HG03064 (cell line): ENCODE measurements at regions not wholly inside any gene's neighbourhood (a gene's known extent, or its start where the extent isn't known, plus 50 kb on each side); places are given as distances from the start of the nearest gene placed in this dataset.
"Not testable (repeated sequence)": the region's sequence is repeated elsewhere in the genome, so short reads cannot be mapped to it uniquely, and the experiment has no call there.

ENCODE experiments used
- ATAC-seq: cut with Tn5 transposase; IDR thresholded peaks from one replicate; pipeline ENCODE4 v1.9.1; 2021; ENCODE audit warnings: low read depth; ENCODE audit not compliant: unreplicated experiment

DNA sequence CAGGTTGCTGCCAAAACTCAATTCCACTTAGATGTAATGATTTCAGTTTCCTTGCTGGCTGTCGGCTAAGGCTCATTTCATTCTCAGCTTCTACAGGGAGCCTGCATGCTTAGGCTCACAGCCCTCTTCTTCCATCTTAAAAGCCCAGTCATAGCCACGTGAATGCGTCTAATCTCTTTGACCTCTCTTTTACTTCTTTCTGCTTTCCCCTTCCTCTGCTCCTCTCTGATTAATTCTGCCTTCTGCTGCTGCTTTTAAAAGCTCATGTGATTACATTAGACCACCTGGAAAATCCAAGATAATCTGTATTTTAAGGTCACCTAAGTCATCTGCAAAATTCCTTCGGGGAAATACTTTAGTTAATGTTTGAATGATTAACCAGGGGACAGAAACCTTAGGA, 812.8 kb upstream of the BRINP3 start:
- no peak for ATAC-seq

DNA sequence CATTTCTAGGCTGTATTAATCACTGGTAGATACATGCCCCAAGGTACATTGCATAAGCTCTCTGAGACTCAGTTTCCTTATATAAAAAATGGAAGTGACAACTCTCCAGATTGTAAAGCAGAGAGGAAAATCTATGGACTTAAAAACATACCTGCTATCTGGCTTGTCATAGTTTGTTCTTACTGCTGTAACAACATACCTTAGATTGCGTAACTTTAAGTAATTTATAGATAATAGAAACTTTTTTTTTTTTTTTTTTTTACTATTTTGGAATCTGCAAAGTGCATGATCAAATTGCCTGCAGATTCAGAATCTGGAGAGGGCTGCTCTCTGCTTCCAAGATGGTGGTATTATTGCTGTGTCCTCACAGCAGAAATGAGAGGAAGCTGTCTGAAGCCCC, 827.7 kb upstream of the BRINP3 start:
- ATAC-seq: no peak

DNA sequence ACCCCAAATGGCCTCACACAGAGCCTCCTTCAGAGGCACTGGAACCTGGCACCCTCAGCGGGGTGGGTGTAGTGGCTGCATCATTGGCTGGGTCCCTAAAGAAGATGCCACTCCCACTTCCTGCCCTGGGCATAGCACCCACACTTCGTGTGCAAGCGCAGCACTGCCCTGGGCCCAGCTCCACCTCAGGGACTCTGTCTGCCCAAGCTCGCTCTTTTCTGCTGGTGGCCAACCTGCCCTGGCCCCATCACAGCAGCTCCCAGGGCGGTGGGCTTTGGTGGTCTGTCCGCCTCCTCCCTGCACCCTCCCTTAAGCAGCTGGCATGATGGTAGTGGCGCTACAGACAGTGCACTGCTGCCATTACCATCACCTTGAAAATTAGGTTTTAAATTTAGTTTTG, 829.3 kb upstream of the BRINP3 start:
- ATAC-seq: no peak

DNA sequence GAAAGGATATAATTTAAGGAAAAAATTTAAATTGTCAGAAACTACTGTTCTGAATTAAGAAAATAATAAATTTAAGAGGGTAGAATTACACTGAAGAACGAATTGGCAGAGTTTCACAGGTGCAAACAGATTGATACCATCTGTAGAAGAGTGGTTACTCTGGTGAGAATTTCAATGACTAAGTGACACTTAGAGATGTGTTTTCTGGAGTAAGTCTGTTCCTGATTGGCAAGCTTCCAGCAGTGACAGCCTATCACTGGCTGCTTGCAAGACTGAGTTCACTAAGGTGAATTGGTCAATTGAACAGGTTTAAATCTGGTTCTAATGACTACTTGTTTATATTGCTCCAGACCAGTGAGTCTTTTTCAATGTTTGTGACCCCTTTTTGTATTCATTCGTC, 838.2 kb upstream of the RGS18 start:
- no peak for ATAC-seq

DNA sequence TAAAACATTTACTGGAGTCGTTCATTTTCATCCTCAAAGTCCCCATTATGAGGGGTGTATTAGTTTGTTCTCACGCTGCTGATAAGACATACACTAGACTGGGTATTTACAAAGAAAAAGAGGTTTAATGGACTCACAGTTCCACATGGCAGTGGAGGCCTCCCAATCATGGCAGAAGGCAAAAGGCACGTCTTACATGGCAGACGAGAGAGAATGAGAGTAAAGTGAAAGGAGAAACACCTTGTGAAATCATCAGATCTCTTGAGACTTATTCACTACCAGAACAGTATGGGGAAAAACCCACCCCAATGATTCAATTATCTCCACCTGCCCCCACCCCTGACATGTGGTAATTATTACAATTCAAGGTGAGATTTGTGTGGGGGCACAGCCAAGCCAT, 830.4 kb upstream of the RGS18 start:
- no peak for ATAC-seq

DNA sequence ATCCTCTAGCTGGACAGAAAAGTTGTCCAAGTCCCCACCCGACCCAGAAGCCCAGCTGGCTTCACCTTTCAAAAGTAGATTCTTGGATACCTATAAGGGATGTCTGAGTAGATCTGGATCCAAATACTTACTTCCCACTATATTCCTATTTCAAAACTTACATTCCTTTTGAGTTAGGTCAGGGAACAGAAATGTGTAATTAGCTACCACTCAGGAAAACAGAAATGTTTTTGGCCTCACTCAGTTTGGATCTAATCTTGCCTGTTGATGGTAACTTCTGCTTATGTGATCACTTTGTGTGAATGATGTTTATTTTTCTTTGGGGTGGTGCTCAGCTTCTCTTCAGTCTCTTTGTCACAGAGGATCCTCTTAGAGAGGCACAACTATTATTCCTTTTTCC, 814.4 kb upstream of the RGS18 start:
- ATAC-seq: no peak

DNA sequence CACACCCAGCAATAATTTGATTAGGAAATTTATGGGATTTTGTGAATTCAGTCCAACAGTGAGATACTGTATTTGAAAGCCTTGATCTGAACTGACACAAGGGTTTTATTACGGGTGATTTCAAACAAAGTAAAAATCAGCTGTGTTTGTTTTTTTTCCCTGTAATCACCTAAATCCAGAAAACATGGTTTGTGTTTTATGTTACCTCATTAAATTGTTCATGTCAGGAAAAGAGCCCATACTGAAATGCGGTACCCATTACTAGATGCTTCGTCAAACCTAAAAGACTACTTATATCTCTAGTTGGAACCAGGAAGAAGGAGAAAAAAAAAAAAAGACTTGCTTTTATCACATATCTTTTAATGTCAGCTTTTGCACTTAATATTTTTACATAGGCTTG, 811.9 kb upstream of the RGS18 start:
- no peak for ATAC-seq

DNA sequence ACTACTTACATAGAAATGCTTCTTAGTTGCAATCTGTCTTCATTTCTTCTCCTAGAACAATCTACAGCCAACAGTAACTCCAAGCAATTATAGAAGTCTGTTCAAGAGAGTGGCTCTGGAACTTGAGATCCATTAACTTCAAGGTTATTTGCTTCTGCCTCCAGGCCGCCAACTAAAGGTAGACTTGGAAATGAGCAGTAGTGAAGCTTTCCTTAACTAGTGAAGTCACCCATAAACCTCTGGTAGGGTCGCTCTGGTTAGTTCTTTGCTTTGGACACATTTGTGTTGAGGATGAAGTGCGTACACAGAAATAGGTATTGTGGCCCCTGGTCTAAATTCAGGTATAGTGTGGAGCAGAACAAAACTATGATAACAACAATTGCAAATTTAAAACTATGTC, 809.9 kb upstream of the RGS18 start:
- no peak for ATAC-seq

DNA sequence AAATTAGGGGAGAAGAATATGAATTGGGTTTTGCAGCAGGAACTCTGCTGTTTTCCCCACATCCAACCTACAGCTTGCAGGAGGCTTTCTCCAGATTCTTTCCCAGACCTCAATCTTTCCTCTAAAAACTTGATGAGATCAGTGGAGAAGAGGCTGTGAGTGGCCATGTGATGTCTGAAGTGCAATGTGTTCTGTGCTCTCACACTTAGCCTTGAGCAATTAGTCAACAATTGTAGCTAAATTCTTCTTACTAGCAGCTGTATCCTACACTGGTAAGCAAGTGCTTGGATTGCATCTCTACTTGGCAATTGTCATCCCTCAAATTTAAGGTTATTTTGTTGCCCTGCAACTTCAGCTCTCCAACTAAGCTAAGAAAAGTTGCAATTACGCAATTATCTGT, 807.3 kb upstream of the RGS18 start:
- no peak for ATAC-seq

DNA sequence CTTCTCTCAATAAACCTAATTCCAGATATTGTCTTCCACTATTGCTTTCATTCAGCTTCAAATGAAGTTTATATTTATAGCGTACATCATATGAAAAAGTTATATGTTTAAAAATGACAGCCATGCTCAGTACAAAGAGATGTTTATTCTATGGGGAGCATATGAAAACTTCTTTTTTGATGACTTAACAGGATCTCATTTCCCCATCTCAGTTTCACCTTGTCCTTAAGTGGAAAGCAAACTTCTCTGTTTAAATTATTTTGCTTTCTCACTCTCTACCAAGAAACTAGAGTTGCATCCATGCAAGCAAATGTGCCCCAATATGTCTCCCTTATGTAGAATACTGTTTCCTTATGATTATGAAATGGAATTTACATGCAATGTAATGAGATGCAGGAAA, 799.5 kb upstream of the RGS18 start:
- no peak for ATAC-seq

DNA sequence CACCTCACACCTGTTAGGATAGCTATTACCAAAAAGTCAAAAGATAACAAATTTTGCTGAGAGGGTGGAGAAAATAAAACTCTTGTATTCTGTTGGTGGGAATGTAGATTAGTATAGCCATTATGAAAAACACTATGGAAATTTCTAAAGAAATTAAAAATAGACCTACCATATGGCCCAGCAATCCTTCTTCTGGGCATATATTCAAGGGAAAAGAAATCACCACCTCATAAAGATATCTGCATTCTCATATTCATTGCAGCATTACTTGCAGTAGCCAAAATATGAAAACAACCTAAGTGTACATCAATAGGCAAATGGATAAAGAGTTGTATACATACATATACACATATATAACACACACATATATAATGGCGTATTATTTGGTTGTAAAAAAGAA, 791.6 kb upstream of the RGS18 start:
- ATAC-seq: no peak

DNA sequence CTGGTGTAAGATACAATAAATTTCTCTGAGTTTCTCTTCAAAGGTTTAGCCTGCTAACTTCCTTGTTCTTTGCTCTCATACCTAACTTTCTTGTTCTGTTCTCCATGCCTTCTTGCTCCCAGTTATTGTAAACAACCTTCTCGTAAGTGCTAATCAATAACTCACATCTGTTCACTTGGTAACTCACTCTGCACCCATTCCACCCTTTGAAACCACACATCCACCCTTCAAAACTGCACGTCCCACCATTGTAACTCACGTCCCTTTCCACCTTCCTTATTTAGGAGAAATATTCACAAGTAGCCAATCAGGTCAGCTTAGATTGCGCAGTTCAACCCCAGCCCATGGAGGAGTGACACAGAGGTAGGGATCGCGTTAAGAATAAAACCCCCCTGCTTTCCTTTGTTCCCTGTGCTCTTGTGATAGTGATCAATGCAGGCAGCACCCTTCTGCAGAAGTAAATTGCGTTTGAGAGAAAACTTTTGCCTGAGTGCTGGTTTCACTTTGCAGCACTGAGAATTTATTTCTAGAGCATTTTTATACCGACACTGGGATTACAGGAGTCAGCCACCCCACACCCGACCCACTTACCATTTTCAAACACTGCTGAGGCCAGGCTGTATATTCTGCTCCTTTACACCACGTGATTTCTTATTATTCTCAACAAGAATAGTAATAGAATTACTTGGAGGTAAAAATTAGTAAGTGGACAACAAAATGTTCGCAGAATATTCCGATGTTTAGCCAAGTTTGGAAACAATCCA, 789.2 kb upstream of the RGS18 start:
- no peak for ATAC-seq

DNA sequence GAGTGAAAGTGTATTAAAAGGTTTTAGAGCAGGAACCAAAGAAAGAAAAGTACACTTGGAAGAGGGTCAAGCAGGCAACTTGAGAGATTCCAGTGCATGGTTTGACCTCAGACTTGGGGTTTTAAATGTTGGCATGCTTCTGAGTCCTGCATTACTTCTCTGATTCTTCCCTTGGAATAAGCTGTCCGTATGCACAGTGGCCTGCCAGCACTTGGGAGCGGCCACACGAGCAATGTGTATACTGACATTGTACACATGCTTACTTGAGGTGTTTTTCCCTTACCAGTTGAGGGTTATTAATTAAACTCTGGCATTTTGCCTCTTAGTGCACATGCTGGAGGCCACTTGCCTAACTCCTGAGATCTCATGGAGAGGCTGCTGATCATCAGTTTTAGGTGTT, 786.6 kb upstream of the RGS18 start:
- ATAC-seq: no peak

DNA sequence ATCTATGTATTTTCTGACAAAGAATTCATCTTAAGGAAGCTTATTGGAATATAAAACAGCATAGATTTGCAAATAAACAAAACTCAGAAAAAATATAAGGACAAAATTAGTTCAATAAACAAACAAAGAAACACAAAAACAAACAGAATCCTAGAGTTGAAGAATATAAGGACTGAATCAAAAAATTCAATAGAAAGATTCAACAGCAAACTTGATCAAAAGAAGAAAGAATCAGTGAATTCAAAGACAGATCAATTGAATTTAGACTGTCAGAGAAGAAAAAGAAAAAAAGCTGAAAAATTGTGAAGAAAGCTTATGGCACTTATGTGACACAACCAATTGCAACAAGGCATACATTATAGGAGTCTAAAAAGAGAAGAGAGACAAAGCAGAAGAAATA, 770.0 kb upstream of the RGS18 start:
- no peak for ATAC-seq

DNA sequence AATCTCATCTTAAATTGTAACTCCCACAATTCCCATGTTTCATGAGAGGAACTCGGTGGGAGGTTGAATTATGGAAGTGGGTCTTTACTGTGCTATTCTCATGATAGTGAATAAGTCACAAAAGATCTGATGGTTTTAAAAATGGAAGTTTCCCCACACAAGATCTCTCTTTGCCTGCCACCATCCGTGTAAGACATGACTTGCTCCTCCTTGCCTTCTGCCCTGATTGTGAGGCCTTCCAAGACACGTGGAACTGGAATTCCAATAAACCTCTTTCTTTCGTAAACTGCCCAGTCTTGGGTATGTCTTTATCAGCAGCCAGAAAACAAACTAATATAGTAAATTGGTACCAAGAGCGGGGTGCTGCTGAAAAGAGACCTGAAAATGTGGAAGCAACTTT, 761.6 kb upstream of the RGS18 start:
- ATAC-seq: no peak

DNA sequence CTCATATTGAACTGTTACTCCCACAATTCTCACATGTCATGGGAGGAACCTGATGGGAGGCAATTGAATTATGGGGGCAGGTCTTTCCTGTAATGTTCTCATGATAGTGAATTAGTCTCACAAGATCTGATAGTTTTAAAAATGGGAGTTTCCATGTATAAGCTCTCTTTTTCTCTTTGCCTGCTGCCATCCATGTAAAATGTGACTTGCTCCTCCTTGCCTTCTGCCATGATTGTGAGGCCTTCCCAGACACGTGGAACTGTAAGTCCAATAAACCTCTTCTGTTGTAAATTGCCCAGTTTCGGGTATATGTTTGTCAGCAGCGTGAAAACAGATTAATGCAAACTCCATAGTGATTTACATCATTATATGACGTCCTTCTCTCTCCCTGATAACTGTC, 759.7 kb upstream of the RGS18 start:
- ATAC-seq: no peak

DNA sequence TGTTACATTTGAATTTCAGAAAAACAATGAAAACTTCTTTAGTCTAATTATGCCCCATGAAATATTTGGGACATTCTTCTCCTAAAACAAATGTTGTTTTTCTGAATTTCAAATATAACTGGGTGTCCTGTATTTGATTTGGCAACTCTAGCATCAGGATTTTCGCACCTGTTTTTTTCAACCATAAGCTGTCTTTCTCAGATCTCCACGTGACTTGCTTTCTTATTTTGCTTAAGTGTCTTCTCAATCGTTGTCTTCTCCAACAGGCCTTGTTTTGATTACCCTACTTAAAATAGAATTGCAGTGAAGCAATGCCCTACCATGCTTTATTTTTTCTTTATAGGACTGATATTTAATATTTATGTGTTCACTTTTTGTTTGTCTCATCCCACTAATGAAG, 752.8 kb upstream of the RGS18 start:
- ATAC-seq: no peak

DNA sequence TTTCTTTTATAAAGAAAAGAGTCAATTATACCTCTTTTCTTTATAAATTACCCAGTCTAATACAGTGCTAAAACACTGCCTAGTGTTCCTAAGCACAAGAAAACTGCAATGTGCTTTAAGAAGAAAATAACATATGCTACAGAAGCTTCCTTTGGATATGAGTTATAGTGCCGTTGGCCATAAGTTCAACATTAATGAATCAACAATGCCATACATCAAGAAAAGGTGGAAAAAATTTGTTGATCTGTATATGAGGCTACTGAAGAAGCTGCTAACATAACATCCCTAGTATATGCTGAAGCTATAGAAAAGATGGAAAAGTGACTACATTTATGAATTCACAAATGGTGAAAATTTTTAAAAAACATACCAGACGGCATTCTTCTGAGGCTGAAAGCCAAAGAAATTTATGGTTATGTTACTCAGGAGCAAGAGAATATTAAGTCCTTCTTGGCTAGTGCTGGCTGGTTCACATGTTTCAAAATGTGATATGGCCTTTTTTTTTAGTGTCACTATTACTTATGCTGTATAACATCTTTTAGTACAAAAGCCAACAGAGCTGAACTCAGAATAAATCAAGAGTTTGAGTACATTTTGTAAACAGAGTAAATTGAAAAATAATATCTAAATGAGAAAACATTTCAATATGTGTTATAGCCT, 743.2 kb upstream of the RGS18 start:
- no peak for ATAC-seq

DNA sequence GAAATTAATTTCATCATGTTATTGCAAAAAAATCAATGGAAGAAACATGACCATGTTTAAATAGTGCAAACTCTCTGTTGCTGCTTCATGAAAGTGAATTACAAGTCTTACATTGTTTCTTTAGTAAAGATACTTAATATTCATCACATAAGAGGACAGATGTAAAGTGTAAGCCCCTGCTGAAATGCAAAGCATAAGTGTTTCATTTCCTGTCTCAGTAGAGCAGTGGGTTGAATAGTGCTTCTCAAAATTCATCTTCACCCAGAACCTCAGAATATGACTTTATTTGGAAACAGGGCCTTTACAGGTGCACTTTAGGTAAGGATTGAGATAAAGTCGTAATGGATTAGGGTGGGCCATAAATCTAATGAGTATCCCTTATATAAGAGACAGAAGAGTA, 738.4 kb upstream of the RGS18 start:
- no peak for ATAC-seq

DNA sequence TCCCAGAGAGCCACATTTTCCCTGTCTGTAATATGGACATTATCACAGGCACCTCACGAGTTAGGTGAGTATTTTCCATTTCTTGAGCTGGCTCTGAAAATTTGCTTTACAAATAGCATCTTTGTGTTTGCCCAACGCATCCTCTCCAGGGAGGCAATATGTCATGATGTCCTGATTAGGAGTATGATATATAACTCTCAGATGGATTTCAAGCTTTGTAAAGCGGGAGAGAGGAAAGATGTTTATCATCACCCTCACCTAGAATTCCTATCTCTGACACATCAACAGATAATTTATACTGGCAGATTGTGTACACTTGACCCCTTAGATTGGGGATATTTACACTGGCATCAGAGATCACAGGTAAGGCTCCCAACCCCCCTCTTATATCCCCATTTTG, 730.7 kb upstream of the RGS18 start:
- no peak for ATAC-seq

DNA sequence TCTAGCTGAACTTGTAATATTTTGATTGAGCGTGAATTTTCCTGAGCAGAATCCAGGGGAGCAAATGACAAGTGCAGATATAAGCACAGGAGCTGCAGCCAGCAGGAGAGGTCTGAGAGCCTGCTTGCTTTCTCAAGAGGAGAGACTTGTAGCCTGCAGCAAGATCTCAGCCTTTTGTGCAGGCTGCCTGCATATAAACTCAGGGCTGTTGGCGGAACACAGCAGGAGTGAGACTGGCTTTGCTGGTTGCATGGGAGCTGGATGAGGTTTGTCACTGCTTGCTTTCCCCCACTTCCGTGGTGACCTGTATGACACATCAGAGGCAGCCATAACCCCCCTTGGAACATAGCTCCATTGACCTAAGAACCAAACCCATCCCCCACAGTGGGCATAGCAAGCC, 725.4 kb upstream of the RGS18 start:
- no peak for ATAC-seq

DNA sequence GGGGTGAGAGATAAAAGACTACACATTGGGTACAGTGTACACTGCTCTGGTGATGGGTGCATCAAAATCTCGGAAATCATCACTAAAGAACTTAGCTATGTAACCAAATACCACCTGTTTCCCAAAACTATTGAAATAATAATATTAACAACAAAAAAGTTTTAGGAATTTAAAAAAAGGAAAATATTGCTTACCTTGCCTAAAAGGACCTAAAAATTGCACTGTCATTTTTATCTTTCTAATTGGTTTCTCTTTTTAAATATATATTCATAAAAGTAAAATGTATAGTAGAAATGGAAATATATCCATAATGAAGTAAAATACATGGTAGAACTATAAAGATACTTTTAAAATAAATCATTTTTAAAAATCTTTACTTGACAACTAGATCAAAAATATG, 719.3 kb upstream of the RGS18 start:
- no peak for ATAC-seq

DNA sequence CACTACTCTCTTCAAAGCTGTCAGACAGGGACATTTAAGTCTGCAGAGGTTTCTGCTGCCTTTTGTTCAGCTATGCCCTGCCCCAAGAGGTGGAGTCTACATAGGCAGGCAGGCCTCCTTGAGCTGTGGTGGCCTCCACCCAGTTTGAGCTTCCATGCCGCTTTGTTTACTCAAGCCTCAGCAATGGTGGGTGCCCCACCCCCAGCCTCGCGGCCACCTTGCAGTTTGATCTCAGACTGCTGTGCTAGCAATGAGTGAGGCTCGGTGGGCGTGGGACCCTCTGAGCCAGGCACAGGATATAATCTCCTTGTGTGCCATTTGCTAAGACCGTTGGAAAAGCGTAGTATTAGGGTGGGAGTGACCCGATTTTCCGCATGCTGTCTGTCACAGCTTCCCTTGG, 710.0 kb upstream of the RGS18 start:
- ATAC-seq: not testable (repeated sequence)
